SHP77 treated with DMSO at 0.1 percent for 48 hours (cell line): ENCODE measurements at regions not wholly inside any gene's neighbourhood (a gene's known extent, or its start where the extent isn't known, plus 50 kb on each side); places are given as distances from the start of the nearest gene placed in this dataset.
A peak's percentile ranks its signal among the peaks of the same experiment; 100 is the strongest.

Source experiments
- DNase-seq: peaks from one replicate; lab custom pipeline; 2025; lab: John Stamatoyannopoulos, UW

DNA sequence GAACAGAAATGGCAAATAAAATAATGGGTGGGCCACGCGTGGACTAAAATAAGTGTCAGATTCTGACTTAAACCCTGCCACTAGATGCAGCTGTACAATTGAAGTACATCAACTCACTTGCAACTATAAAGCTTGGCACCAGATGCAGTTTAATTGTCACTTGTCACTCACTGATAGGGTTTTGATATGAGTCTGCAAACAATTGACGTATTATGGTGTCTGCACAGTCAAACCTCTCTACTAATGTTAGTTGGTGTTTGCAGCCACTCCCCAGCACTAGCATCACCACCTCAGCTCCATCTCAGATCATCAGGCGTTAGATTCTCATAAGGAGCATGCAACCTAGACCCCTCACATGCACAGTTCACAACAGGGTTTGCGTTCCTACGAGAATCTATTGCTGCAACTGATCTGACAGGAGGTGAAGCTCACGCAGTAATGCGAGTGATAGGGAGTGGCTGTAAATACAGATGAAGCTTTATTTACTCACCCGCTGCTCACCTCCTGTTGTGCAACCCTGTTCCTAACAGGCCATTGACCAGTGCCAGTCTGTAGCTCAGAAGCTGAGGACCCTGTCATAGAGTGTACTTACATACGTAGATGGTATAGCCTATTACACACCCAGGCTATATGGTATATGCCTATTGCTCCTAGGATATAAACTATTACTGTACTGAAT is 72.1 kb upstream of the SEMA6A start:
- DNase-seq = no peak

GRCh38 chr5:116645627-116646026 is 71.0 kb upstream of the SEMA6A start:
- no peak for DNase-seq

DNA sequence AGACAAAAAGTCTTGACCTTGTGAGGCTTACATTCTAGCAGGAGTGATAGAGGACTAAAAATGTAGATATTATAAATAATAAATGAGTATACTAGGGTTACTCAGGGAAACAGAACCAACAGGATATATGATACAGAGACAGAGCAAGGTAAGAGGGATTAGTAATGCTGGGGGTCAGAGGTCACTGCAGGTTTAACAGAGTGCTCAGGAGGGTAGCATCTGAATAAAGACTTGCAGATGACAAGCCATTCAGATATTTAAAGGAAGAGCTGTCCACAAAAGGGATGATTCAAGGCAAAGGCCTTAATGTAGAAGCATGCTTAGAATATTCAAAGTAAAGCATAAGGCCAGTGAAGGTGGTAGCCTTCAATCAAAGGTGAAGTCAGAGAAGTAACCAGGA is 65.6 kb upstream of the SEMA6A start:
- no peak for DNase-seq

DNA sequence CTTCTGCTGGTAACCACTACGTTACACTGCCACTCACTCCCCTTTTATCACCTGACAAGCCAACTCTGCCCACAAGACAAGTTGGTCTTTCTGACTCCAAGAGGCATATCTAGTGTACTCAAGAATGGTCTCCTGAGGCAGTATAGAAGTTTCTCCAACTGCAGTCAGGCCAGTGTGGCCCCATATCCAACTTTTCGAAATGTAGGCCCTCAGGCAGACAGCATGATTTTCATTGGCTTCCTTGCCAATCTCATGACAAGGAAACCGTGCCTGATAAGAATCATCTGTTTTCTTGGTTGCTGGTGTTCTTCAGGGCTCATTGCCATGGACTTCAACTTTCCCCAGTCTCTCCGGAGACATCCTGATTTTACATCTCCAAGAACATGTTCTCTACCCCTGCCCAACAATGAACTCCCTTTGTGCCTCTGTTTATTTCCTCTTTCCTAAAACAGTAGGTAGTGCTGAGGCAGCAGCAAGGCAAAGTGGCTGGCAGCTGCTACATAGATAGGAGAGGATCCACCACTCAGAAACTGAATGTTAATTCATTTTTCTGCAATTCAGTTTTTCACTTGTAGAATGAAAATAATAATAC is 62.6 kb upstream of the SEMA6A start:
- DNase-seq = no peak

DNA sequence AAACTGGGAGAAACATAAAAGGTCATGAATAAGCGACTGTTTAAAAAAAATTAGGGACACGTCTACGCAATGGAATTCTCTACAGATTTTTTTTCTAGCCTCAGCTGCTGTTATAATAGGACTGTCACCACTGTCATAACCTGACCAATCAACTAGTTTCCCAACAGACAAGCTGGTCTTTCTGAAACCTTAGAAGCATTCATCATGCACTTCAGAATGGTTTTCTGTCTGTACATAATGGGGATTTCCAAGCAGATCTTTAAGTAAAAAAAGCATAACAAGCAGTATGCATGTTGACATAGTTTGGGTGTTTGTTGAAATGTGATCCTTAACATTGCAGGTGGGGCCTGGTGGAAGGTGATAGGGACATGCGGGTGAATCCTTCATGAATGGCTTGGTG is 58.3 kb upstream of the SEMA6A start:
- DNase-seq = peak; percentile 35

GRCh38 chr5:116631147-116631546 is 56.5 kb upstream of the SEMA6A start:
- no peak for DNase-seq

DNA sequence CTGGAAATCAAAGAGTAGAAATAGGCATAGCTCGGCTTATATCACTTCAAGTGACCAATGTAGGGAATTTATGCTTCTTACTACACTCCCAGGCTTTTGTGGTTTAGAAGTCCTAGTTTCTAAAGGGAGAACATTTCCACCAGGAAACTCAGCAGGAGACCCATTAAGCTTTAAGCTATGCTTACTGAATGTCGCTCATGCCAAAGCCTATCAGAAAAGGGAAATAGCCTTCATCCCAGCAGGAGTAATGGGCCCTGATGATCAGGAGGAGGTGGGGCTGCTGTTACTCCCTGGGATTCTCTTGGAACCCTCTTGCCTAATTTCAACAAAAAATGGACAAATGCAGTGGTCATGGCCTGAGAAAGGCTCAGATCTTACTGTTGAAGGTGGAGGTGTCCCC is 54.5 kb upstream of the SEMA6A start:
- DNase-seq = no peak

- no peak for DNase-seq
Measured at GRCh38 chr5:116626945-116627679, 52.5 kb upstream of the SEMA6A start.

GRCh38 chr5:116626272-116626723 is 51.7 kb upstream of the SEMA6A start:
- DNase-seq = peak; percentile 23
